IMR-90 (cell line): ENCODE measurements at regions not wholly inside any gene's neighbourhood (a gene's known extent, or its start where the extent isn't known, plus 50 kb on each side); places are given as distances from the start of the nearest gene placed in this dataset.

Experiments
- ATAC-seq: fragments of 200-7000 bp; cut with Tn5 transposase; 2 replicates; pipeline ENCODE4 v1.9.1; 2020; ENCODE audit warnings: low read depth, mild to moderate bottlenecking, moderate library complexity
- BruUV-seq: library from RNA; stranded (reverse); fragments of 400-500 nt; replicated peaks from 2 replicates; lab custom pipeline; 2021; lab: Mats Ljungman, UMichigan
- CTCF ChIA-PET: fragments of 300-600 bp; formaldehyde crosslinking; extraction: SDS; loops from one replicate; lab custom pipeline; 2021; ENCODE audit warnings: antibody characterized with exemption; lab: Yijun Ruan, JAX
- POLR2A ChIA-PET: fragments of 300-600 bp; sonication (Branson Sonifier 250); formaldehyde crosslinking; loops from one replicate; lab custom pipeline; 2022; ENCODE audit warnings: antibody characterized with exemption; ENCODE audit not compliant: unreplicated experiment; lab: Charles Lee
- DNase-seq: peaks from one replicate; pipeline ENCODE4 v3.0.0; 2013
- H2AFZ ChIP-seq: replicated peaks from 2 replicates; pipeline ENCODE3; 2013; ENCODE audit warnings: low read length, mild to moderate bottlenecking; ENCODE audit not compliant: poor library complexity
- H2AK5ac ChIP-seq: 2 replicates; pipeline ENCODE4 v1.6.1; 2013; ENCODE audit warnings: low read depth, low read length, inconsistent platforms
- H2AK9ac ChIP-seq: replicated peaks from 2 replicates; pipeline ENCODE3; 2013; ENCODE audit warnings: mild to moderate bottlenecking, low read depth, low read length, moderate library complexity; ENCODE audit not compliant: poor library complexity
- H2BK120ac ChIP-seq: 2 replicates; pipeline ENCODE4 v1.6.1; 2013; ENCODE audit warnings: low read depth, low read length, inconsistent platforms
- H2BK15ac ChIP-seq: 3 replicates; pipeline ENCODE4 v1.6.1; 2013; ENCODE audit warnings: low read depth, low read length, inconsistent platforms
- H2BK20ac ChIP-seq: 2 replicates; pipeline ENCODE4 v1.6.1; 2013; ENCODE audit warnings: low read depth, mild to moderate bottlenecking, inconsistent platforms, low read length, moderate library complexity
- H2BK5ac ChIP-seq: 2 replicates; pipeline ENCODE4 v1.6.1; 2013; ENCODE audit warnings: mild to moderate bottlenecking, low read depth, low read length, inconsistent platforms; ENCODE audit not compliant: poor library complexity, severe bottlenecking
- H3K14ac ChIP-seq: replicated peaks from 2 replicates; pipeline ENCODE4 v1.6.1; 2013; ENCODE audit warnings: low read depth, low read length, inconsistent platforms
- H3K18ac ChIP-seq: 2 replicates; pipeline ENCODE4 v1.6.1; 2013; ENCODE audit warnings: low read depth, low read length, control low read depth
- H3K23ac ChIP-seq: 2 replicates; pipeline ENCODE4 v1.6.1; 2013; ENCODE audit warnings: low read depth, low read length, inconsistent platforms
- H3K27ac ChIP-seq: 2 replicates; pipeline ENCODE4 v1.5.1; 2013; ENCODE audit warnings: mild to moderate bottlenecking, control low read depth, low read length; ENCODE audit not compliant: insufficient read depth
- H3K27me3 ChIP-seq: 2 replicates; pipeline ENCODE4 v1.6.1; 2013; ENCODE audit warnings: low read length; ENCODE audit not compliant: control insufficient read depth, insufficient read depth
- H3K36me3 ChIP-seq: 2 replicates; pipeline ENCODE4 v1.6.1; 2013; ENCODE audit warnings: low read length, mixed read lengths; ENCODE audit not compliant: control insufficient read depth, insufficient read depth
- H3K4ac ChIP-seq: 2 replicates; pipeline ENCODE4 v1.6.1; 2013; ENCODE audit warnings: low read depth, low read length, inconsistent platforms
- H3K4me1 ChIP-seq: 2 replicates; pipeline ENCODE4 v1.6.1; 2013; ENCODE audit warnings: low read length, mixed read lengths; ENCODE audit not compliant: control insufficient read depth, insufficient read depth
- H3K4me2 ChIP-seq: 2 replicates; pipeline ENCODE4 v1.6.1; 2013; ENCODE audit warnings: low read depth, mild to moderate bottlenecking, control low read depth, low read length, moderate library complexity
- H3K4me3 ChIP-seq: 2 replicates; pipeline ENCODE4 v1.5.1; 2013; ENCODE audit warnings: low read depth, mild to moderate bottlenecking, control low read depth, low read length, moderate library complexity; ENCODE audit not compliant: insufficient read depth
- H3K56ac ChIP-seq: 2 replicates; pipeline ENCODE4 v1.6.1; 2013; ENCODE audit warnings: low read length, inconsistent platforms; ENCODE audit not compliant: insufficient read depth; ENCODE audit errors: extremely low read depth
- H3K79me1 ChIP-seq, 2 experiments: 2 replicates each; pipeline ENCODE4 v1.6.1; 2013; ENCODE audit warnings: low read length in 2 of 2, inconsistent platforms in 1 of 2, low read depth in 1 of 2
- H3K9ac ChIP-seq: 2 replicates; pipeline ENCODE4 v1.6.1; 2013; ENCODE audit warnings: low read depth, low read length, control low read depth
- H3K9me1 ChIP-seq: 2 replicates; pipeline ENCODE4 v1.6.1; 2013; ENCODE audit warnings: low read length, inconsistent platforms; ENCODE audit not compliant: insufficient read depth
- H3K9me3 ChIP-seq: 2 replicates; pipeline ENCODE4 v1.6.1; 2013; ENCODE audit warnings: low read length; ENCODE audit not compliant: control insufficient read depth, insufficient read depth
- H4K20me1 ChIP-seq: 2 replicates; pipeline ENCODE4 v1.6.1; 2013; ENCODE audit warnings: low read length, inconsistent platforms; ENCODE audit not compliant: insufficient read depth
- H4K5ac ChIP-seq: 2 replicates; pipeline ENCODE4 v1.6.1; 2013; ENCODE audit warnings: mild to moderate bottlenecking, low read depth, low read length, control low read depth
- H4K8ac ChIP-seq, 2 experiments: 2 replicates each; pipeline ENCODE4 v1.6.1; 2013; ENCODE audit warnings: low read depth in 2 of 2, low read length in 2 of 2, control low read depth in 1 of 2, inconsistent platforms in 1 of 2
- H4K91ac ChIP-seq: 2 replicates; pipeline ENCODE4 v1.6.1; 2013; ENCODE audit warnings: low read depth, low read length, inconsistent platforms; ENCODE audit not compliant: insufficient read depth
- CEBPB ChIP-seq: IDR thresholded peaks from 2 replicates; pipeline ENCODE4 v1.6.1; 2012; ENCODE audit warnings: low read depth, low read length, improper control_type of control experiment
- CHD1 ChIP-seq: IDR thresholded peaks from 2 replicates; pipeline ENCODE4 v1.6.1; 2012; ENCODE audit warnings: low read depth, low read length, improper control_type of control experiment
- CTCF ChIP-seq: conservative IDR thresholded peaks from 2 replicates; pipeline ENCODE4 v1.5.1; 2012; ENCODE audit warnings: mild to moderate bottlenecking, low read depth, low read length, improper control_type of control experiment
- ELK1 ChIP-seq: fragments of 150-350 bp; IDR thresholded peaks from 2 replicates; pipeline ENCODE4 v1.6.1; 2016; ENCODE audit warnings: low read depth, mild to moderate bottlenecking, low read length, moderate library complexity, borderline replicate concordance
- FOS ChIP-seq: fragments of 150-350 bp; IDR thresholded peaks from 2 replicates; pipeline ENCODE4 v1.6.1; 2016; ENCODE audit warnings: low read depth, low read length
- MAFK ChIP-seq: IDR thresholded peaks from 2 replicates; pipeline ENCODE4 v1.6.1; 2012; ENCODE audit warnings: low read depth, low read length, improper control_type of control experiment
- MAZ ChIP-seq: IDR thresholded peaks from 2 replicates; pipeline ENCODE4 v1.6.1; 2012; ENCODE audit warnings: low read depth, mild to moderate bottlenecking, low read length, improper control_type of control experiment, moderate library complexity, borderline replicate concordance
- MXI1 ChIP-seq: IDR thresholded peaks from 2 replicates; pipeline ENCODE4 v1.6.1; 2012; ENCODE audit warnings: low read depth, mild to moderate bottlenecking, low read length, moderate library complexity, borderline replicate concordance
- POLR2A ChIP-seq: IDR thresholded peaks from 2 replicates; pipeline ENCODE4 v1.6.1; 2012; ENCODE audit warnings: mild to moderate bottlenecking, low read depth, low read length
- RCOR1 ChIP-seq: IDR thresholded peaks from 2 replicates; pipeline ENCODE4 v1.6.1; 2012; ENCODE audit warnings: mild to moderate bottlenecking, low read length, improper control_type of control experiment; ENCODE audit not compliant: insufficient replicate concordance
- RFX5 ChIP-seq: IDR thresholded peaks from 2 replicates; pipeline ENCODE4 v1.8.0; 2012; ENCODE audit warnings: low read depth, mild to moderate bottlenecking, low read length, moderate library complexity
- USF2 ChIP-seq: fragments of 150-350 bp; IDR thresholded peaks from 2 replicates; pipeline ENCODE4 v1.6.1; 2017; ENCODE audit warnings: mild to moderate bottlenecking, antibody characterized with exemption, low read length, low read depth
- WGBS, 2 experiments: methylation state at CpG; one replicate each; pipeline versions ENCODE4 v1.1.5 to v1.1.7; 2013; ENCODE audit warnings: missing lambda C conversion rate in 2 of 2; ENCODE audit not compliant: insufficient read length in 1 of 2; ENCODE audit errors: extremely low coverage in 2 of 2; 5-methylcytosine and 5-hydroxymethylcytosine counted together
- dilution Hi-C: fragments of 300-500 bp; cut with HindIII; formaldehyde crosslinking; loops from one replicate; pipeline ENCODE4 v1.14.3; 2018; ENCODE audit warnings: low sequenced_read_pairs; ENCODE audit not compliant: unreplicated experiment
- in situ Hi-C: fragments of 300-500 bp; cut with MboI; formaldehyde crosslinking; loops from 3 replicates; pipeline ENCODE4 v1.14.3; 2019; ENCODE audit warnings: low sequenced_read_pairs, inconsistent platforms, mixed read lengths
- intact Hi-C: fragments of 100-400 bp; cut with micrococcal nuclease; formaldehyde crosslinking; loops from 2 replicates; pipeline ENCODE4 v1.10.0; 2022

GRCh38 chr2:64220265-64220664 lies 76.0 kb upstream of the PELI1 start:
- Histone ChIP-seq H3K14ac (no peak overlapping the region), H2BK15ac (no peak overlapping the region), H3K4me3 (no peak overlapping the region), H3K27ac (no peak overlapping the region), H2AK5ac (no peak overlapping the region), H4K91ac (no peak overlapping the region), H3K36me3 (no peaks in the 10 kb centered on the region), H4K8ac (no peak overlapping the region), H3K18ac (no peak overlapping the region), H3K9ac (no peak overlapping the region), H3K9me3 (no peaks in the 10 kb centered on the region), H3K79me1 (no peaks in the 10 kb centered on the region), H3K23ac (no peak overlapping the region), H3K56ac (no peak overlapping the region), H3K4ac (no peak overlapping the region), H2BK120ac (no peak overlapping the region), H2BK5ac (no peak overlapping the region), H3K9me1 (no peaks in the 10 kb centered on the region), H3K4me2 (no peak overlapping the region), H3K27me3 (peaks cover 31% of the 10 kb centered on the region), H2AFZ (no peak overlapping the region), H4K5ac (no peak overlapping the region), H2AK9ac (no peak overlapping the region), H2BK20ac (no peak overlapping the region), H4K20me1 (no peaks in the 10 kb centered on the region), H3K4me1 (no peaks in the 10 kb centered on the region)
- intact Hi-C loops: no loop called here
- no peak for DNase-seq
- no peak for ATAC-seq
- ChIA-PET POLR2A (no interaction called here), CTCF (interaction anchor here (1.4 kb wide), 1 partner anchor 93 kb away, joined by 3 read pairs; no protein-coding TSS in a partner anchor)
- WGBS, 2 experiments: no CpG with 5 or more reads among the region's 1 CpG
- dilution Hi-C loops: no loop called here
- TF ChIP-seq MAZ (no peak), RCOR1 (no peak), ELK1 (no peak), CEBPB (no peak), USF2 (no peak), CHD1 (no peak), MXI1 (no peak), MAFK (no peak), POLR2A (no peak), RFX5 (no peak), CTCF (no peak), FOS (no peak)
- in situ Hi-C loops: no loop called here
- no TSS peak for BruUV-seq
